Fibroblast of lung (primary cell): ENCODE measurements at regions not wholly inside any gene's neighbourhood (a gene's known extent, or its start where the extent isn't known, plus 50 kb on each side); places are given as distances from the start of the nearest gene placed in this dataset.

Experiments used
- DNase-seq, 2 donors: peaks; one replicate each; pipeline versions ENCODE4 v3.0.0 to v3.0.0-alpha.2; 2010; ENCODE audit warnings: low read depth in 2 of 2
- H2AFZ ChIP-seq: 2 replicates; pipeline ENCODE4 v1.5.1; 2012; ENCODE audit warnings: low read length, control low read depth, inconsistent platforms
- H3K27ac ChIP-seq: 2 replicates; pipeline ENCODE4 v1.5.1; 2011; ENCODE audit warnings: low read length, control low read depth; ENCODE audit not compliant: insufficient read depth
- H3K27me3 ChIP-seq: 2 replicates; pipeline ENCODE4 v1.5.1; 2011; ENCODE audit warnings: mild to moderate bottlenecking, low read length; ENCODE audit not compliant: control insufficient read depth, insufficient read depth
- H3K36me3 ChIP-seq: 2 replicates; pipeline ENCODE4 v1.5.1; 2011; ENCODE audit warnings: low read length; ENCODE audit not compliant: control insufficient read depth, insufficient read depth
- H3K4me1 ChIP-seq: 2 replicates; pipeline ENCODE4 v1.5.1; 2011; ENCODE audit warnings: low read length; ENCODE audit not compliant: control insufficient read depth, insufficient read depth; ENCODE audit errors: extremely low read depth
- H3K4me2 ChIP-seq: 2 replicates; pipeline ENCODE4 v1.5.1; 2011; ENCODE audit warnings: low read length, control low read depth; ENCODE audit not compliant: insufficient read depth; ENCODE audit errors: extremely low read depth
- H3K4me3 ChIP-seq, 4 experiments: fragments of 200-600 bp in 1 of 4; sonication (generic) in 1 of 4; replicated peaks in 1 of 4; 2 replicates each; pipeline ENCODE4 v1.5.1; 2011 to 2016; ENCODE audit warnings: low read length in 4 of 4, low read depth in 3 of 4, mild to moderate bottlenecking in 3 of 4, control low read depth in 2 of 4, inconsistent platforms in 1 of 4, mixed read lengths in 1 of 4; ENCODE audit not compliant: insufficient read depth in 1 of 4; ENCODE audit errors: control extremely low read depth in 1 of 4
- H3K79me2 ChIP-seq: 2 replicates; pipeline ENCODE4 v1.5.1; 2012; ENCODE audit warnings: mild to moderate bottlenecking, low read length, inconsistent platforms; ENCODE audit not compliant: control insufficient read depth, insufficient read depth
- H3K9ac ChIP-seq: 2 replicates; pipeline ENCODE4 v1.5.1; 2011; ENCODE audit warnings: mild to moderate bottlenecking, low read length, control low read depth; ENCODE audit not compliant: insufficient read depth
- H3K9me3 ChIP-seq: 2 replicates; pipeline ENCODE4 v1.5.1; 2012; ENCODE audit warnings: low read depth, low read length; ENCODE audit not compliant: control insufficient read depth, insufficient read depth
- H4K20me1 ChIP-seq: 2 replicates; pipeline ENCODE4 v1.5.1; 2011; ENCODE audit warnings: low read length; ENCODE audit not compliant: control insufficient read depth, insufficient read depth; ENCODE audit errors: extremely low read depth
- CTCF ChIP-seq, 2 donors: IDR thresholded peaks in 1 of 2; conservative IDR thresholded peaks in 1 of 2; 1 replicate in 1 of 2; 2 replicates in 1 of 2; pipeline ENCODE4 v1.5.1; 2011 to 2012; ENCODE audit warnings: low read length in 2 of 2, control low read depth in 1 of 2, inconsistent platforms in 1 of 2, low read depth in 1 of 2, mild to moderate bottlenecking in 1 of 2
- EZH2 ChIP-seq: IDR thresholded peaks from 2 replicates; pipeline ENCODE4 v1.5.1; 2012; ENCODE audit warnings: low read length, control low read depth, mild to moderate bottlenecking; ENCODE audit errors: missing control alignments

- Histone ChIP-seq H3K36me3 (no peaks in the 10 kb centered on the region), H3K9me3 (no peaks in the 10 kb centered on the region), H3K9ac (no peak overlapping the region), H2AFZ (peak overlapping the region; percentile 52), H3K4me3 (no peak overlapping the region), H3K4me2 (peak overlapping the region; percentile 60), H4K20me1 (no peaks in the 10 kb centered on the region), H3K27me3 (no peaks in the 10 kb centered on the region), H3K4me1 (no peaks in the 10 kb centered on the region), H3K27ac (peak overlapping the region; percentile 11), H3K79me2 (no peaks in the 10 kb centered on the region)
- TF ChIP-seq EZH2 (no peak), CTCF (conservative IDR thresholded peaks at IDR 0.05 in 1 of 2, IDR thresholded peaks at IDR 0.05 in 1 of 2; ENCODE audit: low read depth in 1 of 2, low read length in 2 of 2) (peak; percentile 36 to 64)
- DNase-seq = peak; percentile 61 to 77
Measured at GRCh38 chr5:33299621-33300208, 141.1 kb upstream of the TARS1 start.

GRCh38 chr5:33300209-33300742 is 140.5 kb upstream of the TARS1 start:
- Histone ChIP-seq H3K27ac (peak overlapping the region; percentile 11), H3K4me3 (no peak overlapping the region), H4K20me1 (no peaks in the 10 kb centered on the region), H3K4me2 (peak overlapping the region; percentile 60), H3K4me1 (no peaks in the 10 kb centered on the region), H3K9ac (no peak overlapping the region), H3K79me2 (no peaks in the 10 kb centered on the region), H3K36me3 (no peaks in the 10 kb centered on the region), H3K27me3 (no peaks in the 10 kb centered on the region), H2AFZ (peak overlapping the region; percentile 77), H3K9me3 (no peaks in the 10 kb centered on the region)
- no peak for TF ChIP-seq CTCF (conservative IDR thresholded peaks at IDR 0.05 in 1 of 2, IDR thresholded peaks at IDR 0.05 in 1 of 2; ENCODE audit: low read depth in 1 of 2, low read length in 2 of 2)
- TF ChIP-seq EZH2 = no peak
- DNase-seq = peak in 1 of 2 donors; percentile 60

GRCh38 chr5:33303579-33304095 is 137.1 kb upstream of the TARS1 start:
- DNase-seq = no peak
- no peak overlapping the region for H2AFZ ChIP-seq
- H3K27me3 ChIP-seq = no peaks in the 10 kb centered on the region
- H3K4me1 ChIP-seq = peaks cover 4% of the 10 kb centered on the region
- no peak for TF ChIP-seq EZH2
- no peak for TF ChIP-seq CTCF (conservative IDR thresholded peaks at IDR 0.05 in 1 of 2, IDR thresholded peaks at IDR 0.05 in 1 of 2; ENCODE audit: low read depth in 1 of 2, low read length in 2 of 2)
- no peaks in the 10 kb centered on the region for H3K79me2 ChIP-seq
- no peaks in the 10 kb centered on the region for H4K20me1 ChIP-seq
- H3K9me3 ChIP-seq = no peaks in the 10 kb centered on the region
- no peaks in the 10 kb centered on the region for H3K36me3 ChIP-seq
- no peak overlapping the region for H3K9ac ChIP-seq
- no peak overlapping the region for H3K27ac ChIP-seq
- no peak overlapping the region for H3K4me2 ChIP-seq
- no peak overlapping the region for H3K4me3 ChIP-seq
